Omental fat pad (tissue), 3 donors: ENCODE measurements at regions not wholly inside any gene's neighbourhood (a gene's known extent, or its start where the extent isn't known, plus 50 kb on each side); places are given as distances from the start of the nearest gene placed in this dataset.

Source experiments
- ATAC-seq: fragments of 150-250 bp; one replicate; pipeline ENCODE4 v1.9.1; 2016; ENCODE audit warnings: mild to moderate bottlenecking, moderate library complexity; ENCODE audit not compliant: low FRiP score
- DNase-seq: peaks from one replicate; pipeline ENCODE4 v3.0.0-alpha.2; 2019; ENCODE audit warnings: low spot score
- CTCF ChIP-seq, 3 donors: fragments of 450-650 bp; IDR thresholded peaks; one replicate each; pipeline ENCODE4 v1.5.1; 2016 to 2017; ENCODE audit warnings: antibody characterized with exemption in 3 of 3, mild to moderate bottlenecking in 3 of 3, moderate library complexity in 2 of 3

DNA sequence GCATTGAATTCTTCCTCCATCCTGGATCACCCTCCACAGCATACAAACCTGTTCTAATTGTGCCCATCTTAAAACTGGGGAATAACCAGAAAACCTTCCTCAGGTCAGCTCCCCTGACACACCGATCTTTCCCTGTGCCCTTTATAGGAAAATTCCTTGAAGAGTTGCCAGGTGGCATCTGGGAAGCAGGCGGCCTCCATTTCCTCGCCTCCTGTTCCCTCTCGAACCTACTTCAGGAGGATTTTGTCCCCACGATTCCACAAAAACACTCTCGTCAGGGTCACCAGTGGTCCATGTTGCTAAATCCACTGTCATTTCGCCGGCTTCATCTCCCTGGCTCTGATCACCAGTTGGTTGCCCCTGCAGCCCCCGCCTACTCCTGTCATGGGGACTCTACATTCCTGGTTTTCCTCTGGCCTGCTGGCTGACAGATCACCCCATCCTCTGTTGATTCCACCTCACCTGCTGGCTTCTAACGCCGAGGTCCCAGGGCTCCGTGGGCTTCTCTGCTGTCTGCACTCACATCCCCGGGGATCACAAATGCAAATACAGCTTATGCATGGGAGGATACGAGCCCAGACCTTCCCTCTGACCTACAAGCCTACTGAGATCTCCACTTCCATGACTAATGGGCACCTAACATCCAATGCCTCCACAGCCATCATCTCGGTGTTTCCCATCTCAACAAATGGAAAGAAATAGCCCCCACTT is 92.5 kb upstream of the PRDM11 start:
- TF ChIP-seq CTCF (IDR thresholded peaks at IDR 0.05), result no peak
- DNase-seq (no peak), ATAC-seq (no peak)

GRCh38 chr11:45054956-45055355 is 91.5 kb upstream of the PRDM11 start:
- no peak for ATAC-seq
- no peak for TF ChIP-seq CTCF (IDR thresholded peaks at IDR 0.05)
- DNase-seq, result no peak

- no peak for ATAC-seq
- TF ChIP-seq CTCF (IDR thresholded peaks at IDR 0.05), result no peak
- no peak for DNase-seq
Measured at GRCh38 chr11:45056529-45056928, 89.9 kb upstream of the PRDM11 start.

GRCh38 chr11:45057938-45058646 is 88.3 kb upstream of the PRDM11 start:
- DNase-seq, result no peak
- TF ChIP-seq CTCF (IDR thresholded peaks at IDR 0.05), result no peak
- no peak for ATAC-seq

GRCh38 chr11:45058647-45058950 is 87.8 kb upstream of the PRDM11 start:
- no peak for DNase-seq
- no peak for TF ChIP-seq CTCF (IDR thresholded peaks at IDR 0.05)
- ATAC-seq, result no peak

- DNase-seq (no peak), ATAC-seq (no peak)
- no peak for TF ChIP-seq CTCF (IDR thresholded peaks at IDR 0.05)
Measured at GRCh38 chr11:45060707-45061106, 85.7 kb upstream of the PRDM11 start.

DNA sequence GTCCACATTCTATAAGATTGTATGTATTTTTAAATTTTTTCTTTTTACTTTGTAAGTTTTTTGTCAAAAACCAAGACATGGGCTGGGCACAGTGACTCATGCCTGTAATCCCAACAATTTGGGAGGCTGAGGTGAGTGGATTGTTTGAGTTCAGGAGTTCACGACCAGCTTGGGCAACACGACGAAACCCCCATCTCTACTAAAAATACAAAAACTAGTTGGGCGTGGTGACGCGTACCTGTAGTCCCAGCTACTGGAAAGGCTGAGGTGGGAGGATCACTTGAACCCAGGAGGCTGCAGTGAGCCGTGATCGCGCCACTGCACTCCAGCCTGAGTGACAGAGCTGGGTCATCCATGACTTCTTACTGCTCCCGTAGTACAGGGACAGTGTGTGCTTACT is 84.8 kb upstream of the PRDM11 start:
- no peak for TF ChIP-seq CTCF (IDR thresholded peaks at IDR 0.05)
- no peak for DNase-seq
- no peak for ATAC-seq
